GM06990 (cell line): ENCODE measurements at regions not wholly inside any gene's neighbourhood (a gene's known extent, or its start where the extent isn't known, plus 50 kb on each side); places are given as distances from the start of the nearest gene placed in this dataset.
"Not testable (repeated sequence)": the region's sequence is repeated elsewhere in the genome, so short reads cannot be mapped to it uniquely, and the experiment has no call there.

Source experiments
- DNase-seq: peaks from one replicate; pipeline ENCODE4 v3.0.0-alpha.2; 2011; ENCODE audit not compliant: insufficient read length; ENCODE audit errors: extremely low read depth
- H3K27me3 ChIP-seq: replicated peaks from 2 replicates; pipeline ENCODE4 v1.6.0; 2011; ENCODE audit warnings: low read length; ENCODE audit not compliant: control insufficient read depth, insufficient read depth
- H3K36me3 ChIP-seq: 2 replicates; pipeline ENCODE4 v1.5.1; 2011; ENCODE audit warnings: low read length; ENCODE audit not compliant: control insufficient read depth, insufficient read depth
- H3K4me3 ChIP-seq: replicated peaks from 2 replicates; pipeline ENCODE4 v1.5.1; 2011; ENCODE audit warnings: low read depth, mild to moderate bottlenecking, control low read depth, low read length
- CTCF ChIP-seq: IDR thresholded peaks from 2 replicates; pipeline ENCODE4 v1.5.1; 2011; ENCODE audit warnings: low read length, control low read depth, mild to moderate bottlenecking, inconsistent platforms; ENCODE audit not compliant: insufficient read depth, poor library complexity, severe bottlenecking

- DNase-seq, result no peak
- TF ChIP-seq CTCF, result no peak
- H3K36me3 ChIP-seq, result no peaks in the 10 kb centered on the region
Observed at GRCh38 chr10:53382543-53382942, 610.0 kb upstream of the MBL2 start.

GRCh38 chr10:53379956-53380355 is 607.4 kb upstream of the MBL2 start:
- Histone ChIP-seq H3K27me3 (no peaks in the 10 kb centered on the region), H3K4me3 (no peak overlapping the region), H3K36me3 (no peaks in the 10 kb centered on the region)
- DNase-seq, result no peak
- no peak for TF ChIP-seq CTCF

More at GRCh38 chr10:53382543-53382942, 610.0 kb upstream of the MBL2 start:
- H3K27me3 ChIP-seq, result no peaks in the 10 kb centered on the region
- no peak overlapping the region for H3K4me3 ChIP-seq

DNA sequence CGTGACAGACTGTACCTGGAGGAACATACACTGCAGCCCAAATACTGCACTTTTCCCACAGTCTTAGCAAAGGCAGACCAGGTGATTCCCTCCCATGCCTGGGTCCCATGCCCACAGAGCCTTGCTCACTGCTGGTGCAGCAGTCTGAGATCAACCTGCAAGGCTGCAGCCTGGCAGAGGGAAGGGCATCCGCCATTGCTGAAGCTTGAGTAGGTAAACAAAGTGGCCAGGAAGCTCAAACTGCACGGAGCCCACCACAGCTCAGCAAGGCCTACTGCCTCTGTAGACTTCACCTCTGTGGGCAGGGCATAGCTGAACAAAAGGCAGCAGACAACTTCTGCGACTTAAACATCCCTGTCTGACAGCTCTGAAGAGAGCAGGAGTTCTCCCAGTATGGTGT is 597.8 kb upstream of the MBL2 start:
- H3K4me3 ChIP-seq, result no peak overlapping the region
- TF ChIP-seq CTCF, result no peak
- no peaks in the 10 kb centered on the region for H3K36me3 ChIP-seq
- DNase-seq, result no peak
- no peaks in the 10 kb centered on the region for H3K27me3 ChIP-seq

GRCh38 chr10:53361936-53362335 is 589.4 kb upstream of the MBL2 start:
- DNase-seq, result no peak
- Histone ChIP-seq H3K36me3 (no peaks in the 10 kb centered on the region), H3K4me3 (no peak overlapping the region), H3K27me3 (no peaks in the 10 kb centered on the region)
- no peak for TF ChIP-seq CTCF

GRCh38 chr10:53361281-53361680 is 588.7 kb upstream of the MBL2 start:
- no peak for DNase-seq

GRCh38 chr10:53358978-53359377 is 586.4 kb upstream of the MBL2 start:
- H3K36me3 ChIP-seq, H3K4me3 ChIP-seq, H3K27me3 ChIP-seq, DNase-seq: not testable (repeated sequence)

More at GRCh38 chr10:53361281-53361680, 588.7 kb upstream of the MBL2 start:
- no peak for TF ChIP-seq CTCF
- Histone ChIP-seq H3K4me3 (no peak overlapping the region), H3K36me3 (no peaks in the 10 kb centered on the region), H3K27me3 (no peaks in the 10 kb centered on the region)
